ENCODE measurements at regions not wholly inside any gene's neighbourhood (a gene's known extent, or its start where the extent isn't known, plus 50 kb on each side); places are given as distances from the start of the nearest gene placed in this dataset.

DNA sequence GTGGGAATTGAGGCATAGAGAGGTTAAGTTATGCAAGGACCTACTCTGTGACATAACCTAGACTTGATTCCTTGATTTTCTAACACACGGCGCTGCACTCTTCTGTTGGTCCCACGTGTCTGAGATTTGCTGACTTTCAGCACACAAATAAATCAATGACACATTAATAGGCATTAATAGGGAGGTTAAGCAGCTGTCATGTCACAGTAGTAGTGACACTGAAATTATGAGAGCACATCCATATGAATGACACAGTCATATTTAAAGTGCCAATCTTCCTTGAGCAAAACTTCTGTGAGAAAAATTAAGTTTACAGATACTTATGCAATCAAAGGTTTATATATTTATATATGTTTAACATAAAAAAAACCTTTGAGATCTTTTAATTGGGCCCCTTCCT is 805.4 kb upstream of the SORCS1 start:
- TF ChIP-seq, protein P1, sequence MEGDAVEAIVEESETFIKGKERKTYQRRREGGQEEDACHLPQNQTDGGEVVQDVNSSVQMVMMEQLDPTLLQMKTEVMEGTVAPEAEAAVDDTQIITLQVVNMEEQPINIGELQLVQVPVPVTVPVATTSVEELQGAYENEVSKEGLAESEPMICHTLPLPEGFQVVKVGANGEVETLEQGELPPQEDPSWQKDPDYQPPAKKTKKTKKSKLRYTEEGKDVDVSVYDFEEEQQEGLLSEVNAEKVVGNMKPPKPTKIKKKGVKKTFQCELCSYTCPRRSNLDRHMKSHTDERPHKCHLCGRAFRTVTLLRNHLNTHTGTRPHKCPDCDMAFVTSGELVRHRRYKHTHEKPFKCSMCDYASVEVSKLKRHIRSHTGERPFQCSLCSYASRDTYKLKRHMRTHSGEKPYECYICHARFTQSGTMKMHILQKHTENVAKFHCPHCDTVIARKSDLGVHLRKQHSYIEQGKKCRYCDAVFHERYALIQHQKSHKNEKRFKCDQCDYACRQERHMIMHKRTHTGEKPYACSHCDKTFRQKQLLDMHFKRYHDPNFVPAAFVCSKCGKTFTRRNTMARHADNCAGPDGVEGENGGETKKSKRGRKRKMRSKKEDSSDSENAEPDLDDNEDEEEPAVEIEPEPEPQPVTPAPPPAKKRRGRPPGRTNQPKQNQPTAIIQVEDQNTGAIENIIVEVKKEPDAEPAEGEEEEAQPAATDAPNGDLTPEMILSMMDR (conservative IDR thresholded peaks at IDR 0.05; ENCODE audit: low read length) = no peak
- TF ChIP-seq EZH2phosphoT487 (IDR thresholded peaks at IDR 0.05; ENCODE audit: borderline replicate concordance, low read depth, low read length) = no peak

All from OCI-LY7 (cell line).